ENCODE measurements at regions not wholly inside any gene's neighbourhood (a gene's known extent, or its start where the extent isn't known, plus 50 kb on each side); places are given as distances from the start of the nearest gene placed in this dataset.

- no peak for TF ChIP-seq CSRNP3 (CRISPR knock-in tag; IDR thresholded peaks at IDR 0.05)
- TF ChIP-seq GLIS3 (CRISPR knock-in tag; IDR thresholded peaks at IDR 0.05): no peak
- TF ChIP-seq PPARA (CRISPR knock-in tag; IDR thresholded peaks at IDR 0.05; ENCODE audit: borderline replicate concordance): no peak
- no peak for TF ChIP-seq ZNF70 (CRISPR knock-in tag; IDR thresholded peaks at IDR 0.05)
These were observed 513.6 kb upstream of the LRRTM4 start (continued) for GRCh38 chr2:78035804-78036203.

DNA sequence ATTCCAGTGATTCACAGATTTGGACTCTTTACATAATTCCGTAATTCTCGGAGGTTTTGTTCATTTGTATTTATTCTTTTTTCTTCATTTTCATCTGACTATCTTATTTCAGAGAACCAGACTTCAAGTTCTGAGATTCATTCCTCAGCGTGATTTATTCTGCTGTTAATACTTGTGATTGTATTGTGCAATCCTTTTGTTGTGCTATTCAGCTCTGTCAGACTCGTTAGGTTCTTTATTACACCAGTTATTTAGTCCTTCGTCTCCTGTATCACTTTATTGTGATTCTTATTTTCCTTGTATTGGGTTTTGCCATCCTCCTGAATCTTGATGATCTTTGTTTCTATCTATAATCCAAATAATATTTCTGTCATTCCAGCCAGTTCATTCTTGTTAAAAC, 529.3 kb upstream of the LRRTM4 start:
- no peak for TF ChIP-seq BACH2 (CRISPR knock-in tag; IDR thresholded peaks at IDR 0.05; ENCODE audit: borderline replicate concordance)
- no peak for ATAC-seq

- TF ChIP-seq ZNF8 (CRISPR knock-in tag; IDR thresholded peaks at IDR 0.05) (no peak), OSR1 (CRISPR knock-in tag; IDR thresholded peaks at IDR 0.05) (no peak), CSRNP3 (CRISPR knock-in tag; IDR thresholded peaks at IDR 0.05) (no peak), ZNF565 (CRISPR knock-in tag; conservative IDR thresholded peaks at IDR 0.05; ENCODE audit: low read depth) (no peak), ARNTL (CRISPR knock-in tag; IDR thresholded peaks at IDR 0.05; ENCODE audit: borderline replicate concordance, low read depth) (no peak), CSDC2 (CRISPR knock-in tag; IDR thresholded peaks at IDR 0.05) (no peak), ZFP3 (CRISPR knock-in tag; IDR thresholded peaks at IDR 0.05) (no peak), ESRRG (CRISPR knock-in tag; IDR thresholded peaks at IDR 0.05) (no peak), ZFP30 (CRISPR knock-in tag; IDR thresholded peaks at IDR 0.05) (no peak), SNAI2 (CRISPR knock-in tag; IDR thresholded peaks at IDR 0.05) (no peak), POU6F1 (CRISPR knock-in tag; IDR thresholded peaks at IDR 0.05; ENCODE audit: borderline replicate concordance, low read depth) (no peak)
- TF ChIP-seq, protein P1, sequence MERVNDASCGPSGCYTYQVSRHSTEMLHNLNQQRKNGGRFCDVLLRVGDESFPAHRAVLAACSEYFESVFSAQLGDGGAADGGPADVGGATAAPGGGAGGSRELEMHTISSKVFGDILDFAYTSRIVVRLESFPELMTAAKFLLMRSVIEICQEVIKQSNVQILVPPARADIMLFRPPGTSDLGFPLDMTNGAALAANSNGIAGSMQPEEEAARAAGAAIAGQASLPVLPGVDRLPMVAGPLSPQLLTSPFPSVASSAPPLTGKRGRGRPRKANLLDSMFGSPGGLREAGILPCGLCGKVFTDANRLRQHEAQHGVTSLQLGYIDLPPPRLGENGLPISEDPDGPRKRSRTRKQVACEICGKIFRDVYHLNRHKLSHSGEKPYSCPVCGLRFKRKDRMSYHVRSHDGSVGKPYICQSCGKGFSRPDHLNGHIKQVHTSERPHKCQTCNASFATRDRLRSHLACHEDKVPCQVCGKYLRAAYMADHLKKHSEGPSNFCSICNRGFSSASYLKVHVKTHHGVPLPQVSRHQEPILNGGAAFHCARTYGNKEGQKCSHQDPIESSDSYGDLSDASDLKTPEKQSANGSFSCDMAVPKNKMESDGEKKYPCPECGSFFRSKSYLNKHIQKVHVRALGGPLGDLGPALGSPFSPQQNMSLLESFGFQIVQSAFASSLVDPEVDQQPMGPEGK (CRISPR knock-in tag; IDR thresholded peaks at IDR 0.05; ENCODE audit: borderline replicate concordance): no peak
- no peak for ATAC-seq
These were observed 534.8 kb upstream of the LRRTM4 start for GRCh38 chr2:78056976-78057375.

DNA sequence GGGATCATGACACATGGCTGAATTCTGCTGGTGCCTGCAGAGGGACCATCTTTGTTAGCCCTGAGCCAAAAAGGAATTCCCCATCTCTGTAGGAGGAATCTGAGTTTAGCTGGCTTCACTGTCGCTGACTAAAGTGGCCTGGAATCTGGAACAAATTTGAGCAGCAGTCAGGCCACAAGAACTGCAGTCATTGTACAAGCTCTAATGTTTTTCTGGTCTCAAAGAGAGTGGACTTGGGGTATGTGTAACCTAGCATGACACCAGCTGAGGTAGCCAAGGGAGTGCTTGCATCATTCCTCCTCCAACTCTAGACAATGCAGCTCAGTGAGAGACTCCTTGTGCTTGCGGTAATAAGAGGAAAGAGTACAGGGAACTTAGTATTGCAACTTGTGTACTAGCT, 539.1 kb upstream of the LRRTM4 start:
- no peak for TF ChIP-seq SNAI2 (CRISPR knock-in tag; IDR thresholded peaks at IDR 0.05)
- TF ChIP-seq ESRRG (CRISPR knock-in tag; IDR thresholded peaks at IDR 0.05): no peak
- no peak for TF ChIP-seq CSDC2 (CRISPR knock-in tag; IDR thresholded peaks at IDR 0.05)
- TF ChIP-seq ZNF70 (CRISPR knock-in tag; IDR thresholded peaks at IDR 0.05): no peak
- no peak for TF ChIP-seq PPARA (CRISPR knock-in tag; IDR thresholded peaks at IDR 0.05; ENCODE audit: borderline replicate concordance)
- TF ChIP-seq ZFP3 (CRISPR knock-in tag; IDR thresholded peaks at IDR 0.05): no peak
- ATAC-seq: no peak

DNA sequence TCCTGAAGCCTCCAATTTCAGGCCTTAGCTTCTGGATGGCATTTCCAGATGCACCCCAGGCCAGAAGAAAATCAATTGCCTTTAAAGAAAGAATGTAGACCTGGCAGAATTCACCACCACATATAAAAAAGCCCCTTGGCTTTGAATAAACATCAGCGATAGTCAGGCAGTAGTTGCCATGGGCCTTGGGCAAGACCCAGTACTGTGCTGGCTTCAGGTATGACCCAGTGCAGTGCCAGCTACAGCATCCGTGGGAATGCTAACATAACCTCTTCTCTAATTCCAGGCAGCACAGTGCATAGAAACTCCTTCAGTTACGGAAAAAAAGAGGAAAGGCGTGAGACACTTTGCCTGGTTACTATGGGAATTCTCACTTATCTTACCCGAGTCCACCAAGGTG, 539.6 kb upstream of the LRRTM4 start:
- TF ChIP-seq PPARA (CRISPR knock-in tag; IDR thresholded peaks at IDR 0.05; ENCODE audit: borderline replicate concordance) (no peak), ZFP3 (CRISPR knock-in tag; IDR thresholded peaks at IDR 0.05) (no peak), ZNF565 (CRISPR knock-in tag; conservative IDR thresholded peaks at IDR 0.05; ENCODE audit: low read depth) (no peak), OSR1 (CRISPR knock-in tag; IDR thresholded peaks at IDR 0.05) (no peak), SNAI2 (CRISPR knock-in tag; IDR thresholded peaks at IDR 0.05) (no peak)
- ATAC-seq: no peak

GRCh38 chr2:78063246-78064020, 541.3 kb upstream of the LRRTM4 start:
- ATAC-seq: no peak
- TF ChIP-seq CSRNP3 (CRISPR knock-in tag; IDR thresholded peaks at IDR 0.05) (no peak), ARNTL (CRISPR knock-in tag; IDR thresholded peaks at IDR 0.05; ENCODE audit: borderline replicate concordance, low read depth) (no peak), TCF4 (CRISPR knock-in tag; IDR thresholded peaks at IDR 0.05; ENCODE audit: borderline replicate concordance) (no peak), ZFP3 (CRISPR knock-in tag; IDR thresholded peaks at IDR 0.05) (no peak), TOX (CRISPR knock-in tag; IDR thresholded peaks at IDR 0.05; ENCODE audit: borderline replicate concordance) (no peak), BACH2 (CRISPR knock-in tag; IDR thresholded peaks at IDR 0.05; ENCODE audit: borderline replicate concordance) (no peak), GLIS3 (CRISPR knock-in tag; IDR thresholded peaks at IDR 0.05) (no peak), ESRRG (CRISPR knock-in tag; IDR thresholded peaks at IDR 0.05) (no peak)
- TF ChIP-seq, protein P2, sequence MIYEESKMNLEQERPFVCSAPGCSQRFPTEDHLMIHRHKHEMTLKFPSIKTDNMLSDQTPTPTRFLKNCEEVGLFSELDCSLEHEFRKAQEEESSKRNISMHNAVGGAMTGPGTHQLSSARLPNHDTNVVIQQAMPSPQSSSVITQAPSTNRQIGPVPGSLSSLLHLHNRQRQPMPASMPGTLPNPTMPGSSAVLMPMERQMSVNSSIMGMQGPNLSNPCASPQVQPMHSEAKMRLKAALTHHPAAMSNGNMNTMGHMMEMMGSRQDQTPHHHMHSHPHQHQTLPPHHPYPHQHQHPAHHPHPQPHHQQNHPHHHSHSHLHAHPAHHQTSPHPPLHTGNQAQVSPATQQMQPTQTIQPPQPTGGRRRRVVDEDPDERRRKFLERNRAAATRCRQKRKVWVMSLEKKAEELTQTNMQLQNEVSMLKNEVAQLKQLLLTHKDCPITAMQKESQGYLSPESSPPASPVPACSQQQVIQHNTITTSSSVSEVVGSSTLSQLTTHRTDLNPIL (CRISPR knock-in tag; IDR thresholded peaks at IDR 0.05; ENCODE audit: low read depth): no peak
- TF ChIP-seq, protein P1 (CRISPR knock-in tag; IDR thresholded peaks at IDR 0.05; ENCODE audit: borderline replicate concordance): no peak

Data from SK-N-SH treated with all-trans-retinoic acid at 6 μM for 48 hours (cell line).